ENCODE measurements at regions not wholly inside any gene's neighbourhood (a gene's known extent, or its start where the extent isn't known, plus 50 kb on each side); places are given as distances from the start of the nearest gene placed in this dataset.

DNA sequence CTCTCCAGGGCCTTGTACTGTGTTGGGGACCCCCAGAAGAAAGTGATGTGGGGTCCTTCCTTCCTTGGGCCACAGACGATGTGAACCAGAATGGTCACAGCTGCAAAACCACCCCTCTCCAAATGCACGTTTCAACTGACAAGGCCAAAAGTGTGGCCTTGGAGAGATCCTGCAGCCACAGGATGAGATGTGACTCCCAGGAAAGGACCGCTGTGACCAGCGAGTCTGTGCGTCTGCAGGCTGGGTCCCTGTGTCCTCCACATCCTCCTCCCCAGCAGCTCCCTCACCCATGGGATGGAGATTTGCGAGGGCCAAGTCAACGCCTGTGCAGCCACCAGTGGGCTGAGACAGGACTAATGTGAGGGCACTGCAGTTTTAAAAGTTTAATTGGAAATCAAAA, 247.0 kb downstream of the ERMARD start:
- H3K4me1 ChIP-seq (ENCODE audit: insufficient read depth, low read length) = no peaks in the 10 kb centered on the region

DNA sequence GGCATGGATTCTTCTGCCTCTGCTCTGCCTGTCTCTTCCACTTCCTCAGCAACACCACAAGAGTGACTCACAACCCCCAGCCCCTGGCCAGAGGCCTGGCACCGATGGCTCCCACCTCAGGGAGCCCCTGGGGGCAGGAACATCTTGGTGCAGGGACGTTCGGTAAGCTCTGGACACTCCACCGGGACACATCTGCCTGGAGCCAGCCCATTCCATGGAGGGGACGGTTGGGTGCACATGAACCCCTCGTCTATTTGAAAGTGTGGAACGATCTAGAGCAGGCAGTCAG, 246.5 kb downstream of the ERMARD start:
- TF ChIP-seq, protein P1, sequence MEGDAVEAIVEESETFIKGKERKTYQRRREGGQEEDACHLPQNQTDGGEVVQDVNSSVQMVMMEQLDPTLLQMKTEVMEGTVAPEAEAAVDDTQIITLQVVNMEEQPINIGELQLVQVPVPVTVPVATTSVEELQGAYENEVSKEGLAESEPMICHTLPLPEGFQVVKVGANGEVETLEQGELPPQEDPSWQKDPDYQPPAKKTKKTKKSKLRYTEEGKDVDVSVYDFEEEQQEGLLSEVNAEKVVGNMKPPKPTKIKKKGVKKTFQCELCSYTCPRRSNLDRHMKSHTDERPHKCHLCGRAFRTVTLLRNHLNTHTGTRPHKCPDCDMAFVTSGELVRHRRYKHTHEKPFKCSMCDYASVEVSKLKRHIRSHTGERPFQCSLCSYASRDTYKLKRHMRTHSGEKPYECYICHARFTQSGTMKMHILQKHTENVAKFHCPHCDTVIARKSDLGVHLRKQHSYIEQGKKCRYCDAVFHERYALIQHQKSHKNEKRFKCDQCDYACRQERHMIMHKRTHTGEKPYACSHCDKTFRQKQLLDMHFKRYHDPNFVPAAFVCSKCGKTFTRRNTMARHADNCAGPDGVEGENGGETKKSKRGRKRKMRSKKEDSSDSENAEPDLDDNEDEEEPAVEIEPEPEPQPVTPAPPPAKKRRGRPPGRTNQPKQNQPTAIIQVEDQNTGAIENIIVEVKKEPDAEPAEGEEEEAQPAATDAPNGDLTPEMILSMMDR (IDR thresholded peaks at IDR 0.05; ENCODE audit: extremely low read depth, low read depth, low read length) = no peak
- Histone ChIP-seq H3K4me3 (ENCODE audit: insufficient read depth, low read length) (no peak overlapping the region), H3K36me3 (ENCODE audit: insufficient read depth, low read length) (no peaks in the 10 kb centered on the region), H3K4me2 (ENCODE audit: insufficient read depth, low read length) (no peak overlapping the region), H4K20me1 (ENCODE audit: insufficient read depth, low read length) (no peaks in the 10 kb centered on the region), H2AFZ (ENCODE audit: low read length) (no peak overlapping the region), H3K4me1 (ENCODE audit: insufficient read depth, low read length) (no peaks in the 10 kb centered on the region), H3K9me3 (ENCODE audit: low read depth, low read length) (no peaks in the 10 kb centered on the region), H3K27ac (ENCODE audit: low read depth, low read length) (no peak overlapping the region), H3K27me3 (ENCODE audit: insufficient read depth, low read length) (no peaks in the 10 kb centered on the region), H3K79me2 (ENCODE audit: insufficient read depth, low read length) (no peaks in the 10 kb centered on the region)
- no peak for DNase-seq (ENCODE audit: insufficient read length, low spot score, missing footprints)

More for the DNA sequence above, 247.0 kb downstream of the ERMARD start:
- H4K20me1 ChIP-seq (ENCODE audit: insufficient read depth, low read length) = no peaks in the 10 kb centered on the region
- H3K27me3 ChIP-seq (ENCODE audit: insufficient read depth, low read length) = no peaks in the 10 kb centered on the region
- H3K27ac ChIP-seq (ENCODE audit: low read depth, low read length) = no peak overlapping the region
- H3K9me3 ChIP-seq (ENCODE audit: low read depth, low read length) = no peaks in the 10 kb centered on the region
- TF ChIP-seq, protein P1 (IDR thresholded peaks at IDR 0.05; ENCODE audit: extremely low read depth, low read depth, low read length) = no peak
- no peak overlapping the region for H2AFZ ChIP-seq (ENCODE audit: low read length)
- no peaks in the 10 kb centered on the region for H3K36me3 ChIP-seq (ENCODE audit: insufficient read depth, low read length)
- no peak overlapping the region for H3K4me3 ChIP-seq (ENCODE audit: insufficient read depth, low read length)
- peak; percentile 71 for DNase-seq (ENCODE audit: insufficient read length, low spot score, missing footprints)
- H3K79me2 ChIP-seq (ENCODE audit: insufficient read depth, low read length) = no peaks in the 10 kb centered on the region
- no peak overlapping the region for H3K4me2 ChIP-seq (ENCODE audit: insufficient read depth, low read length)

DNA sequence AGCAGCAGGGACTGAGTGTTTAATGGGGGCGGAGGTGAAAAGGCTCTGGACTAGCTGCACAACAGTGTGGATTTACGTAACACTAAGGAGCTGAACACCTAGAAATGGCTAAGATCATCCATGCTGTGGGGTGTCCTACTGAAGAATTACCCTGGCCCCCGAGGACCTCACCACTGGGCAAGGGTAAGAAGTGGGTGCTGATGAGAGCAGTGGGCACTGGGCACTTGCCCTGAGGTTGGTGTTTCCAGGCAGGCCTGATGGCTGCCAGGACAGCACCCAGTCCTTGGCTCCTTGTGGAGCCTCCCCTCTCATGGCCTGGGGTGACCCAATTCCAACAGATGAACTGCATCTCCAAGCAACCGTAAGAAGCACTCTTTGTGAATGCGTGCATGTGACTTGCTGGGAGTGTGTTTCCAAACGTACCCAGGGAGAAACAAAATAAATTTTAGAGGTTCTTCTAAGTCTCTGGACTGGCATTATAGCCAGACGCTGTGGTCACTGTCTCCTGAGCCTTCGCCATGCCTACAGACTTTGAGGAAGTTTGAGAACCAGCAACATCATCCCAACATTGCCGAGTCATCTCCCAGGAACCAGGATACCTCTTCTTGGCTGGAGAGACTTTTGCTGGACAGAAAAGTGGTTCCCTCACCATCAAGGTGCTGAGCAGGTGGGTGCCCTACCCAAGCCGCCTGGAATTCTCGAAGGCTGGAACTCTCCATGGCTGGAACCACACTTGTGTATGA, 245.9 kb downstream of the ERMARD start:
- Histone ChIP-seq H3K79me2 (ENCODE audit: insufficient read depth, low read length) (no peaks in the 10 kb centered on the region), H3K4me3 (ENCODE audit: insufficient read depth, low read length) (no peak overlapping the region), H4K20me1 (ENCODE audit: insufficient read depth, low read length) (no peaks in the 10 kb centered on the region), H3K4me2 (ENCODE audit: insufficient read depth, low read length) (no peak overlapping the region), H2AFZ (ENCODE audit: low read length) (no peak overlapping the region), H3K36me3 (ENCODE audit: insufficient read depth, low read length) (no peaks in the 10 kb centered on the region), H3K27me3 (ENCODE audit: insufficient read depth, low read length) (no peaks in the 10 kb centered on the region), H3K4me1 (ENCODE audit: insufficient read depth, low read length) (no peaks in the 10 kb centered on the region), H3K9me3 (ENCODE audit: low read depth, low read length) (no peaks in the 10 kb centered on the region), H3K27ac (ENCODE audit: low read depth, low read length) (no peak overlapping the region)
- TF ChIP-seq, protein P1 (IDR thresholded peaks at IDR 0.05; ENCODE audit: extremely low read depth, low read depth, low read length) = no peak
- peak; percentile 53 for DNase-seq (ENCODE audit: insufficient read length, low spot score, missing footprints)

DNA sequence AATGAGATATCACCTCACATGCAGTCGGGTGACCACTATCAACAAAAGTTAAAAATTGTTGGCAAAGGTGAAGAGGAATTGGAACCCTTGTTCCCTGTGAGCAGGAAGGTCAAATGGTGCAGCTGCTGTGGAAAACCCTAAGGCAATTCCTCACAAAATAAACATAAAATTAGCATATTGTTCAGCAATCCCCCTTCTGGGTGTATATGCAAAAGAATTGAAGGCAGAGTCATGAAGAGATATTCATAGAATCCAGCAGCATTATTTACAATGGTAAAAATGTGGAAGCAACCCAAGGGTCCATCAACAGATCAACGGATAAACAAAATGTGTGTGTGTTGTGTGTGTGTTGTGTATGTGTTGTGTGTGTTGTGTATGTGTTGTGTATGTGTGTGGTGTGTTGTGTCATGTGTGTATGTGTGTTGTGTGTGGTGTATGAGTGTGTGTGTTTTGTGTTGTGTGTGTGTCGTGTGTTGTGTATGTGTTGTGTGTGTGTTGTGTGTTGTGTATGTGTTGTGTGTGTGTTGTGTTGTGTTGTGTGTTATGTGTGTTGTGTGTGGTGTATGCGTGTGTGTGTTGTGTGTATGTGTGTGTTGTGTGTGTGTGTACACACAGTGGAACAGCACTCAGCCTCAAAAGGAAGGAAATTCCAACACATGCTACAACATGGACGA, 245.1 kb downstream of the ERMARD start:
- Histone ChIP-seq H3K9me3 (ENCODE audit: low read depth, low read length) (no peaks in the 10 kb centered on the region), H3K4me3 (ENCODE audit: insufficient read depth, low read length) (no peak overlapping the region), H3K36me3 (ENCODE audit: insufficient read depth, low read length) (no peaks in the 10 kb centered on the region), H3K79me2 (ENCODE audit: insufficient read depth, low read length) (no peaks in the 10 kb centered on the region), H3K4me2 (ENCODE audit: insufficient read depth, low read length) (no peak overlapping the region), H3K27me3 (ENCODE audit: insufficient read depth, low read length) (no peaks in the 10 kb centered on the region), H3K27ac (ENCODE audit: low read depth, low read length) (no peak overlapping the region), H2AFZ (ENCODE audit: low read length) (no peak overlapping the region), H3K4me1 (ENCODE audit: insufficient read depth, low read length) (no peaks in the 10 kb centered on the region), H4K20me1 (ENCODE audit: insufficient read depth, low read length) (no peaks in the 10 kb centered on the region)
- DNase-seq (ENCODE audit: insufficient read length, low spot score, missing footprints) = peak; percentile 32
- TF ChIP-seq, protein P1 (IDR thresholded peaks at IDR 0.05; ENCODE audit: extremely low read depth, low read depth, low read length) = no peak

Measured in osteoblast (primary cell).